ENCODE measurements at regions not wholly inside any gene's neighbourhood (a gene's known extent, or its start where the extent isn't known, plus 50 kb on each side); places are given as distances from the start of the nearest gene placed in this dataset.

- Histone ChIP-seq H3K36me3 (ENCODE audit: insufficient read depth, low read length) (no peaks in the 10 kb centered on the region), H3K9me2 (ENCODE audit: insufficient read depth, low read length) (no peaks in the 10 kb centered on the region), H3K9me3 (ENCODE audit: low read length) (no peaks in the 10 kb centered on the region), H3K4me2 (ENCODE audit: low read length) (no peak overlapping the region), H3K9ac (ENCODE audit: low read length) (no peak overlapping the region), H2AFZ (ENCODE audit: low read depth, low read length) (no peak overlapping the region), H3K4me3 (ENCODE audit: low read length) (no peak overlapping the region), H3K79me2 (replicated peaks; ENCODE audit: insufficient read depth, low read length) (no peaks in the 10 kb centered on the region), H3F3A (ENCODE audit: insufficient read depth, low read length, poor library complexity, severe bottlenecking) (no peaks in the 10 kb centered on the region), H4K20me1 (ENCODE audit: insufficient read depth) (no peaks in the 10 kb centered on the region), H3K27ac (ENCODE audit: low read length) (no peak overlapping the region), H3K27me3 (ENCODE audit: insufficient read depth, low read depth, low read length) (no peaks in the 10 kb centered on the region)
- TF ChIP-seq REST (IDR thresholded peaks at IDR 0.05; ENCODE audit: borderline replicate concordance) (no peak), TAF1 (IDR thresholded peaks at IDR 0.05; ENCODE audit: low read depth) (no peak), POLR2AphosphoS5 (IDR thresholded peaks at IDR 0.05) (no peak), CTCF (IDR thresholded peaks at IDR 0.05; ENCODE audit: poor library complexity, severe bottlenecking) (no peak), RAD21 (conservative IDR thresholded peaks at IDR 0.05) (no peak), EZH2 (IDR thresholded peaks at IDR 0.05; ENCODE audit: borderline replicate concordance, insufficient read depth, low read length, poor library complexity, severe bottlenecking) (no peak), EP300 (conservative IDR thresholded peaks at IDR 0.05; ENCODE audit: poor library complexity, severe bottlenecking) (no peak), MXI1 (conservative IDR thresholded peaks at IDR 0.05; ENCODE audit: poor library complexity, severe bottlenecking) (no peak), SMC3 (conservative IDR thresholded peaks at IDR 0.05; ENCODE audit: poor library complexity) (no peak)
These were observed 236.9 kb downstream of the NSUN3 start for GRCh38 chr3:94299716-94300115.

- no peak overlapping the region for H3K4me2 ChIP-seq (ENCODE audit: low read length)
- no peaks in the 10 kb centered on the region for H3K9me2 ChIP-seq (ENCODE audit: insufficient read depth, low read length)
- TF ChIP-seq CTCF (IDR thresholded peaks at IDR 0.05; ENCODE audit: poor library complexity, severe bottlenecking) (no peak), EP300 (conservative IDR thresholded peaks at IDR 0.05; ENCODE audit: poor library complexity, severe bottlenecking) (no peak), MXI1 (conservative IDR thresholded peaks at IDR 0.05; ENCODE audit: poor library complexity, severe bottlenecking) (no peak), REST (IDR thresholded peaks at IDR 0.05; ENCODE audit: borderline replicate concordance) (no peak), RAD21 (conservative IDR thresholded peaks at IDR 0.05) (no peak), SMC3 (conservative IDR thresholded peaks at IDR 0.05; ENCODE audit: poor library complexity) (no peak), TAF1 (IDR thresholded peaks at IDR 0.05; ENCODE audit: low read depth) (no peak), EZH2 (IDR thresholded peaks at IDR 0.05; ENCODE audit: borderline replicate concordance, insufficient read depth, low read length, poor library complexity, severe bottlenecking) (no peak), POLR2AphosphoS5 (IDR thresholded peaks at IDR 0.05) (no peak)
- H3F3A ChIP-seq (ENCODE audit: insufficient read depth, low read length, poor library complexity, severe bottlenecking), result no peaks in the 10 kb centered on the region
- no peak overlapping the region for H3K4me3 ChIP-seq (ENCODE audit: low read length)
- H3K9ac ChIP-seq (ENCODE audit: low read length), result no peak overlapping the region
- H4K20me1 ChIP-seq (ENCODE audit: insufficient read depth), result no peaks in the 10 kb centered on the region
- no peaks in the 10 kb centered on the region for H3K27me3 ChIP-seq (ENCODE audit: insufficient read depth, low read depth, low read length)
- no peak overlapping the region for H2AFZ ChIP-seq (ENCODE audit: low read depth, low read length)
- no peaks in the 10 kb centered on the region for H3K36me3 ChIP-seq (ENCODE audit: insufficient read depth, low read length)
- no peaks in the 10 kb centered on the region for H3K9me3 ChIP-seq (ENCODE audit: low read length)
- no peak overlapping the region for H3K27ac ChIP-seq (ENCODE audit: low read length)
- no peaks in the 10 kb centered on the region for H3K79me2 ChIP-seq (replicated peaks; ENCODE audit: insufficient read depth, low read length)
These were observed 238.5 kb downstream of the NSUN3 start for GRCh38 chr3:94301366-94301765.
